ENCODE measurements at regions not wholly inside any gene's neighbourhood (a gene's known extent, or its start where the extent isn't known, plus 50 kb on each side); places are given as distances from the start of the nearest gene placed in this dataset.

GRCh38 chr4:162871990-162872389, 294.7 kb downstream of the NAF1 start:
- H3K36me3 ChIP-seq (replicated peaks in 1 of 2), result no peaks in the 10 kb centered on the region
- no peaks in the 10 kb centered on the region for H3K4me1 ChIP-seq (replicated peaks in 1 of 2)
- no peaks in the 10 kb centered on the region for H3K9me3 ChIP-seq (replicated peaks in 1 of 3)
- DNase-seq, result no peak
- TF ChIP-seq POLR2A (IDR thresholded peaks at IDR 0.05), result no peak
- intact Hi-C loops (cut with DNase I), result no loop called here
- no peak overlapping the region for H3K27ac ChIP-seq
- 43 to 49% (median 46%) methylated on average over 4 of the region's 4 CpGs for WGBS, 4 donors
- no peaks in the 10 kb centered on the region for H3K27me3 ChIP-seq
- no peak overlapping the region for H3K4me3 ChIP-seq

- DNase-seq, result no peak
- no peaks in the 10 kb centered on the region for H3K9me3 ChIP-seq (replicated peaks in 1 of 3)
- no peak overlapping the region for H3K27ac ChIP-seq
- intact Hi-C loops (cut with DNase I), result no loop called here
- H3K4me1 ChIP-seq (replicated peaks in 1 of 2), result no peaks in the 10 kb centered on the region
- no peaks in the 10 kb centered on the region for H3K36me3 ChIP-seq (replicated peaks in 1 of 2)
- no peak for TF ChIP-seq POLR2A (IDR thresholded peaks at IDR 0.05)
- no peak for TF ChIP-seq CTCF (IDR thresholded peaks at IDR 0.05)
- no peak overlapping the region for H3K4me3 ChIP-seq
- no peaks in the 10 kb centered on the region for H3K27me3 ChIP-seq
These were observed 297.5 kb downstream of the NAF1 start for GRCh38 chr4:162869157-162869556.

- TF ChIP-seq POLR2A (IDR thresholded peaks at IDR 0.05) (no peak), CTCF (IDR thresholded peaks at IDR 0.05) (no peak)
- Histone ChIP-seq H3K4me3 (no peak overlapping the region), H3K27ac (no peak overlapping the region), H3K4me1 (replicated peaks in 1 of 2) (no peaks in the 10 kb centered on the region), H3K9me3 (replicated peaks in 1 of 3) (no peaks in the 10 kb centered on the region), H3K27me3 (no peaks in the 10 kb centered on the region), H3K36me3 (replicated peaks in 1 of 2) (no peaks in the 10 kb centered on the region)
- WGBS, 4 donors, result 73 to 86% (median 79%) methylated on average over 2 of the region's 2 CpGs
- no peak for DNase-seq
- intact Hi-C loops (cut with DNase I), result no loop called here
These were observed 300.1 kb downstream of the NAF1 start for GRCh38 chr4:162866565-162866964.

GRCh38 chr4:162865102-162865501, 301.6 kb downstream of the NAF1 start:
- intact Hi-C loops (cut with DNase I), result no loop called here
- 68 to 85% (median 78%) methylated on average over 2 of the region's 2 CpGs for WGBS, 4 donors
- no peak for DNase-seq
- no peaks in the 10 kb centered on the region for H3K36me3 ChIP-seq (replicated peaks in 1 of 2)
- H3K4me1 ChIP-seq (replicated peaks in 1 of 2), result no peaks in the 10 kb centered on the region
- no peak overlapping the region for H3K4me3 ChIP-seq
- no peaks in the 10 kb centered on the region for H3K27me3 ChIP-seq
- no peak overlapping the region for H3K27ac ChIP-seq
- H3K9me3 ChIP-seq (replicated peaks in 1 of 3), result peaks cover 0 to 9% (median 0%) of the 10 kb centered on the region in 3 donors
- no peak for TF ChIP-seq POLR2A (IDR thresholded peaks at IDR 0.05)
- no peak for TF ChIP-seq CTCF (IDR thresholded peaks at IDR 0.05)

GRCh38 chr4:162853788-162854187, 312.9 kb downstream of the NAF1 start:
- intact Hi-C loops (cut with DNase I), result no loop called here
- no peak for TF ChIP-seq CTCF (IDR thresholded peaks at IDR 0.05)
- no peak for TF ChIP-seq POLR2A (IDR thresholded peaks at IDR 0.05)

More at GRCh38 chr4:162853788-162854187, 312.9 kb downstream of the NAF1 start:
- Histone ChIP-seq H3K9me3 (replicated peaks in 1 of 3) (no peaks in the 10 kb centered on the region), H3K4me3 (no peak overlapping the region), H3K4me1 (replicated peaks in 1 of 2) (no peaks in the 10 kb centered on the region), H3K27me3 (no peaks in the 10 kb centered on the region), H3K36me3 (replicated peaks in 1 of 2) (no peaks in the 10 kb centered on the region), H3K27ac (no peak overlapping the region)
- no peak for DNase-seq
- WGBS, 4 donors, result 83 to 88% (median 84%) methylated on average over 3 of the region's 3 CpGs

Measured in adrenal gland (tissue), 9 donors.